ENCODE measurements at regions not wholly inside any gene's neighbourhood (a gene's known extent, or its start where the extent isn't known, plus 50 kb on each side); places are given as distances from the start of the nearest gene placed in this dataset.

DNA sequence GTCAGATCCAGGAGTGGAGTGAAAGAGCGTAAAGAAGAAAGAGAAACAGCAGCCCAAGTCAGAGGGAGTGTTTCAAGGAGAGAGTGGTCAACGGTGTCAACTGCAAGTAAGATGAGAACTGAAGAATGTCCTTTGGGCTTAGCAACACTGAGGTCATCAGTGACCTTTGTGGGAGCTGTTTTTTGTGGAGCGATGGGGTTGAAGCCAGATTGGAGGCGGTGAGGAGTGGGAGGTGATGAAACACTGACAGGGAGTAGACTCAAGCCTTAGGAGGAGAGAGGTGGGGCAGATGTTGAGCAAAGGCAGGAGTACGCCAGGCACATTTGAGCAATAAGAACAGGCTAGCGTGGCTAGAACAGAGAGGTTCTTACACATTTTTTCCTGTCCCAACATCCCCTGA lies 103.7 kb upstream of the GNAO1 start:
- no peak for DNase-seq

DNA sequence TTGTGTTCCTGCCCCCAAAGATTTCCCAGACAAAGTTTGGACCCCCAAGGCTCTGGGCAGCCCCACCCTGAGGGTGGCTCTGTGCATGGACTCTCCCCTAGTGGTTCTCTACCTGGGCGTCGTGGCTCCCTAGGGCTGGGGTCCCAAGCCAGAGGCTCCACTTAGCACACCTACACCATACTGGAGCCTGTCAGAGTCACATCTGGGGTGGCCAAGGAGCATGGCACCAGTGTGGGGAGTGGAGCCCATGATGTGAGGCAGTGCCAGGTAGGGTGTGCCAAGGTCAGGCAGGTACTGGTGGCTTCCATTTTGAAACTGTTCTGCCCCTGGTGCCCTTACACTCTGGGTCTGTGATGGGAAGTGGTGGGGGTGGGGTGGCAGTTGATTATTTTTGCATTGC lies 109.9 kb upstream of the GNAO1 start:
- no peak for DNase-seq

DNA sequence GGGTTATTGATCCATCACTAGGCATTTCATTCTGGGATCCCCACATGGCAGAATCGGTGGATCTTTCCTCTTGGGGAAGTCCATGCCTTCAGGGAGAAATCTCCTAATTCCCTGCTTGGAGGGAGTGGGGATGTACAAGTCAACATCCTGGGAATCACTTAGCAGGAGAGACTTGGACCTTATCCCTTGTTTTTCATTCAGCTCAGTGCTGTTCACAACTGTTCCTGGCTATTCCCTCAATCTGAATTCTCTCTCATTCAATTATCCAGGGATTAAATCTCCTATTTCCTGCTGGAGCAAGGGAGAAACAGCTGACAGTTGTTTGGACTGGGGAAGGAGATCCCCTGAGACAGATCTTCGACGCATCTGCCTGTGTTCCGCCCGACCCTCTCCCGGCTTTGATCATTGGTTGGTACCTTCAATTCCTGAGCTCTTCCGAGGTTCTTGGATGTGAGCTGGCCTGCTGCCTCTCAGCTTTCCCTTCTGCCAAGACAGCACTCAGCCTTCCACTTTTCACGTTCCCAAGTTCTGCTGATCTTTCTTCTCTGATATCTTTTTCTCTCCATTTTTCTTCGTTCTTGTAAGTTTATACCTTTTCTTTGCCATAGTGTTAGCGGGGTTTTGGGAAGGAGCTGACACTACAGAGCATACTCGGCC lies 115.4 kb upstream of the GNAO1 start:
- no peak for DNase-seq

DNA sequence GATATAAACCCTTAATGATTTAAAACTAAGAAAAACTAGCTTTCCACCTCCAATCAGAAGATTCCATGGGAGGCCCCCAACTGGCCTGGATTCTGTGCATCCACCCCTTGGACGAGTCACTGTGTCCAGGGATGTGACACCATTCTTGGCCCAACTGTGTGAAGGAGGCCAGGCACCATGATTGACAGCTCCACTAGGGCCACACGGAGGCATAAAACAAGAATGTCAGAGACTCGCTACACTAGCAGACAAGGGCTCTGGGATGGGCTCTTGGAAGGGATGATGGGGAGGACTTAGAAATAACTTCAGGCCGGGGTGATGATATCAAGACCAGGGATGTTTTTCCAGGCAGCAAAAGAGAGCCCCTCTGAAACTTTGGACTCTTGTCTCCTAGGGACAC lies 117.8 kb upstream of the GNAO1 start:
- DNase-seq, result no peak

DNA sequence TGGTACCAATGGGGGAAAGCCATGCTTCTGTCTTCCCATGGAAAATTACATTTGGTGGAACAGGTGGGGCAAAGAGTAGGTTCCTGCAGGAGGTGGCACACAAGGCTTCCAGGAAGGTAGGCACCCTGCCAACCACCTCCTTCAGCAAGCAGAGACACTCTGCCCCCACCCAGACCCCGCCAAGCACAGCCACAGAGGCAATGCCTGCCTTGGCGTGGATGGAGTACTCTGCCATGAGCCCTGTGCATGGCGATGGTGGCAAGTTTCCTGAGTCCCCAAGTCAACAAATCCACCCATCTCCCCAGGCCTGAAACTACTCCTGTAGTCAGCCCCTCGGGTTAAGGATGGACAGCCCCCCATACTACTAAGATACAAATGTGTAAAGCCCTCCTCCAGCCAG lies 119.2 kb upstream of the GNAO1 start:
- DNase-seq, result no peak

DNA sequence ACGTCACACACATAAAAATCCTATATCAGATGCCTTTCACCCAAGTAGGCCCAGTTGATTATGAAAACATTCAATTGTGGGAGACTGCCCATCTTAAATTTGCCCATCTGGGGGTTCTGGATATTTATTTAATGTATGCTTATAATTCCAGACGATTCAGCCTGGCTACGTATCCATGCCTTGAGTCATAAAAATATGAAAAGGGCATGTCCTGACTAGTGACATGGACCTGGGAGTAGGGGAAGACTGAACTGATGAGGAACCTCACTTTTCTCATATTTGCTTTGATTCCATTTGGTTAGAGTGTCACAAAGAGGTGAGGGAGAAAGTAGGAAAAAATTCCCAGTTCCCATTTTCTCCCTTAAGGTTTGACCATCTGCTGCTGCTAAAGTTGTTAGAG lies 122.5 kb upstream of the GNAO1 start:
- no peak for DNase-seq

DNA sequence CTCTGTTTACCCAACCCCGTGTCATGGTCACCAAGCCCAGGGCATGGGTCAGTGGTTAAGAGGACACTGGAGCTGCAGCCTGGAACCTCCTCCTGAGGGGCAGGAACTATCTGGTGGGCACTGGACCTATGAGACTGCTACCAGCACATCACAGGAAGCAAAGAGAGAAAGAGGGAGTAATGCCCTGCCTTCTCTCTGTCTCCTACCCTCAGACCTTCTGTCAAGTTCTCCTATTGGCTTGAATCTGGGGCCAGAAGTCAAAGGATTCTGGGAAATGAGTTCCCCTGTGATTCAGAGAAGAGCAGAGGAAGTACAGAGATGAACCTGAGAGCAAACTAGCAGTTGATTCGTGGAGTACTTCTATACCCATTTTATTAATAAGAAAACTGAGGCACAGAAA lies 123.0 kb upstream of the GNAO1 start:
- no peak for DNase-seq

DNA sequence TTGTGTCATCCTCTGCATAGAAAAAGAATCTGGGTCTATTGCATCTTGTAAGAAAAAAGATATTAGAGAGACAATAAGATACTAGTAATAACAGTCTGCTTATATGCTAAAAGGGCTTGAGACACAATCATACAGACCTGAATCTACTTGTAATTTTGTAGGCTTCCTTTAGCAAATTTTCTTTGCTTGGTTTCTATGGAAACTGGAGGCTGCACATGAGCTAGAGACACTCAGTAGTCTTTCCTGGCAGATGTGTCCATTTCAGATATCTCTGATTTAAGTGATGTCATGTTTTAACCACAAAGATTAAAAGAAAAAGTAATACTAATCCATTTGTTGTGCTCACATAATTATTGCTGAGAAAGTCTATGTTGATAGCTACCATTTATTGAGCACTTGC lies 123.9 kb upstream of the GNAO1 start:
- DNase-seq, result no peak

DNA sequence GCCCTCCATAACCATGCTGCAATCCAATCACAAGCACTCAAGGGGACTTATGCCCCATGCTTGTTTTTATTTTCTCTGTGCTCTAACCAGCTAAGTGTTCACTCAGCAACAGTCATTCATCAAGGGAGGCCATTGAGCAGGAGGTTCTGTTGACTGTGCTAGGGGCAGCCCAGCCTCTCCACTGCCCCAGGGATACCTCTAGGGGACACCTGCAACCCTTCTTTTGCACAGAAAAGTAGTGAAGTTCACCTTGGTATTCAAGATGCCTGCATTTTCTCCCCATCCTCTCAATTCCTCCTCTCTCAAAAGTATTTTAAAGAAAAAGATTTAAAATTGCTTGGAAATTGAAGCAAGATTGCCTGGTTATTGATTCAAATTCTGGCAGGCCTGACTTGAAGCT lies 124.7 kb upstream of the GNAO1 start:
- no peak for DNase-seq

DNA sequence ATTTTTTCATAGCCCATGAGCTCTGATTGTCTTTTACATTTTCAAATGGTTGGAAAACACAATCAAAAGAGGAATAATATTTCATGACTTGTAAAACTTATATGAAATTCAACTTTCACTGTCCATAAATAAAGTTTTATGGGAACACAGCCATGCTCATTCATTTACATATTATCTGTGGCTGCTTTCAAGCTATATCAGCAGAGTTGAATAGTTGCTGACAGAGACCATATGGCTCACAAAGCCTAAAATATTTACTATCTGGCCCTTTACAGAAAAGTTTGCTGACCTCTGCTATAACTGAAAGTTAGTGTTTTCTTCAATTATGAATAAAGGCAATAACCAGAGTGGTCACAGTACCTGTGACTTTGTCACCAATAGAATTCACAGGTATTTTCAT lies 128.2 kb upstream of the GNAO1 start:
- DNase-seq, result no peak

DNA sequence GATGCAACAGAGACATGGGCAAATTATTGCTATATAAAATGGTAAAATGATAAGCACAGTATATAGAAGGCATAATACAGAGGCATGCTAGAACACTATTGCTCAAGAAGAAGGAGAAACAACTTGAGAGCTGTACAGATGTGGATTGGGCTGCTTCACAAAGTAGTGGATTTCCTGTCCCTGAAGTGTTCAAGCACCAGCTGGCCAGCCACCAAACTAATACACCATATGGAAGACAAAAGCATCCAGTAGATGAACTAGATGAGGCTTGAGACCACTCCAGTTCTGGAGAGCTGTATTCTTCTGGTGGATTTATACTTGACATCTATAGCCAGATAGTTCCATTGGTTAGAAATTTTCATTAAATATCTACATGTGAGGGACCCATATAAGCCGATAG lies 134.1 kb upstream of the GNAO1 start:
- DNase-seq, result no peak

DNA sequence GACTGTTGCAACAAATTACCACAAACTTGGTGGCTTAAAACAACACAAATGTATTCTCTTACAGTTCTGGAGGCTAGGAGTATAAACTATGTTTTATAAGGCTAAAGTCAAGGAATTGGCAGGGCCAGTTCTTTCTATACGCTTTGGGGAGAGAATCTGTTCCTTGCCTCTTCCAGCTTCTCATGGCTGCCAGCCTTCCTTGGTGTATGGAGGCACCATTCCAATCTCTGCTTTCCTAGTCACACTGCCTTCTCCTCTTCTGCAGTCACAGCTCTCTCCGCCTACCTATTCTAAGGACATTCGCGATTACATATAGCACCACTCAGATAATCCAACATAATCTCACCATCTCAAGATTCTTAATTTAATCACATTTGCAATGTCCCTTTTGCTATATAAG lies 140.4 kb upstream of the GNAO1 start:
- DNase-seq, result no peak

DNA sequence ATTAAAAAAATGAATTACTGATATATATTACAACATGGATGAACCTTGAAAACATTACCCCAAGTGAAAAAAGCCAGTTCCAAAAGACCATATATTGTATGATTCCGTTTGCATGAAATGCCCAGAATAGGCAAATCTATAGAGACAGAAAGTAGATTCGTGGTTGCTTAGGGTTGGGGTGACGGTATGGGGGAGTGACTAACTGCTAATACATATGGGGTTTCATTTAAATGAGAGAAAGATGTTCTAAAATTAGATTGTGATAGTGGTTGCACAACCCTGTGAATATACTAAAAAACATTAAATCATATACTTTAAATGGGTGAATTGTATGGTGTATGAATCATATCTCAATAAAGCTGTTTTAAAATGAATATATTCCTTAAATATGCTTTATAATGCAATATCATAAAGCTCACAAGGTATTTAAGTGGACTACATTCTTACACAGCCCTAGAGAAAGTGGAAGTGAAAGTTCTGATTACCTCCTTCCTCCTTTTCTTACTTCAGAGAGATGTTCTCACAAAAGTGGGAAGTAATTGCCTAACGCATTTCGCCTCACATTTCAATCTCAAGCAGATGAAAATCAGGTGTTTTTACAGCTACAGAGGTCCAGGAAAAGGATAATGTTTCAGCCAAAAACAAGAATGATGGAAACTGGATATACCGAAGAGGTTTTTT lies 142.7 kb upstream of the GNAO1 start:
- DNase-seq, result peak; percentile 51 to 84 (median 68)

DNA sequence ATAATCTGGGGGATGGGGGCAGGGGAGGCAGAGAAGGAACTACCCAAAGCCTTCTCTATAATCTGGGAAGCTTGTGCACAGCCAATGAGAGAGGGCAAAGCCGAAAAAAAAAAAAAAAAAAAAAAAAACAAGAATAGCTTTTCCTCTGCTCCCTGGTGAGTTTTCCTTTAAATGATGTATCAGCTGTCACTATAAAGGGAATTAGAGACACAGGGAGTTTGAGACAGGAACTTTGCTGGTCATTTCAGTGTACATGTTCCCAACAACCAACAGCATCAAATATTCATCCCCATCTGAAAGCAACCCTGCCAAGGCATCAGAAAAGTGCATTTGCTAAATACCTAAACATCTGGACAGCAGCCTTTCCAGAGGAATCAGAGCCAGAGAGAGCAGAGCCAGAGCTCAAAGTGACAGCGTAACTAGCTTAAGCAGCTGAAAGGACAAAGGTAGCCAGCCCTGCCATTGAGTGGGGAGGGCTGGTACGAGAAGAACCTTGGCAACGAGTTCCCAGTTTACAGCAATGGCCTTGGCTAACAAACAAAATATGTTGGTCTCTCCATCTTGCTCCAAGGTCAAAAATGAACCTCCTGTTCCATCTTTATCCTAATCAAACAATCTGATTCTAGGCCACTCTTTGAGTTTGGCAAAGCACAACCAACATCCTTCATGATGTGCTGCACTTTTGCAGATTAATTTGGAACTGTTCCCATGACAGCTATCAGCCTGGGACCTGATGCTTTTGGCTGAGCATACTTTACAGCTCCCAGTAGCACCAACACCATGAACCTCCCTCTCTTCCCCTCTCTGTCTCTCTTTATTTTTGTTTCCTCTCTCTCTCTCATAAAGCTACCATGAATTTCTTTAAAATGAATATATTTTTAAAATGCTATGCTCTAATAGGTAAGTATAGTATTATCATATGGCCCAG lies 143.7 kb upstream of the GNAO1 start:
- DNase-seq, result no peak

DNA sequence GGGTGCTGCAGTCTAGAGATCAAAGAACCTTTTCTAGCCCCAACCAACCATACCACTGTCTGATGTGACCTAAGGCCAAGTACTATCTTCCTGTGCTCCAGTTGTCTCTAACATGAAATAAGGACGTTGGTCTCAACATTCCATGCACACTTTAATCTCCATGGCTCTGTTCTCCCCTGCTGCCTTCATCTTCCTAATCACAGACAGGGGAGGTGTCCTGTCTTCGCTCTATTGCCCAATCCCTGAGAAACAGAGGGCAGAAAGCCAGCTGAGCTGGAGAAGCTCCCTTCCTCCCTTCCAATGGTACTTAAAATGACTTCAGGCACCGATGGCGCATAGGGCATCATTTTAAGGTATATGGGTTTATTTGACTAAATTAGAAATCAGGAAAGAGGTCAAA lies 148.9 kb upstream of the GNAO1 start:
- DNase-seq, result no peak

DNA sequence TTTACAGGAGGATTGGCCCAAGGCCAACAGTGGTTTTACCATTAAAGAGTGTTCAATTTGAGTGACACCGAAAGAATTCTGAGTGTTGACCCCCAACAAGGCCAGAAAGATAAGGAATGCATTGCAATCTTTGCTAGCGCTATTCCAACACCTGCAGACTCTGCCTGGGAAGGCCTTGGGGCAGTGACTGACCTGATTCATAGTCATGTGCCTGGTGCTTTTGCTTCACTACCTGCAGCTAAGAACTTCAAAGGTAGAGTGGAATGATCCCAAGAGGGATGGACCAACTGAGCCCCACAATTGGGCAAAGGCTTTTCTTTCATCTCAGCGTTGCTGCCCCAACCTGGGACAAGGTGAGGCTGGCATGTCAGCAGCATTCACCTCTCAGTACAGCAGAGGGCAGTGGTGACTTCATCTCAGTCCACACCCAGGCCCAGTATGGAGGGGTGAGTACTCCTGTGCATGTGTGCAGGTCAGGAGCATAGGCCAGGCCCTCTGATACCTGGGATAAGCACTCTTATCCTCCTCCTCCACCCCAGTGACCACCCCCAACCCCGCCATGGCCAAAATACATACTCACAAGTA lies 149.6 kb upstream of the GNAO1 start:
- DNase-seq, result peak in 1 of 4 experiments; percentile 4

DNA sequence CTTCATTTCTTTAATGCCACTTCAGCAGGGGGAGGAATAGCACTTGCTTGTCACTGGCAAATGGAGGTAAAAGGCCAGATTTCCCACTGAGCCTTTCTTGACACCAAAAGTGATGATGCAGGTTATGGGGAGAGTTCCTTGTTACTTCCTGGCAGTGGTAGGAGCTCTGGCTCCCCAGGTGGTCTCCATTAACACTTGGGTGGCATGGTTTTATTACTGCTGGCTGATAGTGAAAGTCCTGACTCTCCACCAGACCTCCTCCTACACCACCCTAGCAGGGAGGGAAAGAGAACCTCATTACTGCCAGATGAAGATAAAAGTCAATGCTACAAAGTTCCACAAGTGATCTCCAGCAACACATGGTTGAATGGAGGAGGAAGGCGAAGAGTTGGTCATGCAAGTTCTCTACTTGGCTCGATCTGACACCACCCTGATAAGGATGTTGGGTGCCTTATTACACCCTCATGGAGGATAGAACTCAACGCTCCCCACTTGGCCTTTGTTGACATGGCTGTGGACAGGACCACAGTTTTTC lies 152.7 kb upstream of the GNAO1 start:
- DNase-seq, result no peak

DNA sequence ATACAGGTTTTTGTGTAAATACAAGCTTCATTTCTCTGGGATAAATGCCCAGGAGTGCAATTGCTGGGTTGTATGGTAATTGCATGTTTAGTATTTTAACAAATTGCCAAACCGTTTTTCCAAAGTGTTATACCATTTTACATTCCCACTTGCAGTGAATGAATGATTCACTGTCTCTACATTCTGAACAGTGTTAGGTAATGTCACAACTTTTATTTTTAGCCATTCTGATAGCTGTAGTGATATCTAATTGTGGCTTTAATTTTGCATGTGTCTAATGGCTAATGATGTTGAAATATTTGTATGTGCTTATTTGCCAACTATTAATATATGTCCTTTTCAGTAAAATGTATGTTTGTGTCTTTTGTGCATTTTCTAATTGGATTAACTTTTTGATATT lies 156.9 kb upstream of the CES5A start:
- DNase-seq, result no peak

DNA sequence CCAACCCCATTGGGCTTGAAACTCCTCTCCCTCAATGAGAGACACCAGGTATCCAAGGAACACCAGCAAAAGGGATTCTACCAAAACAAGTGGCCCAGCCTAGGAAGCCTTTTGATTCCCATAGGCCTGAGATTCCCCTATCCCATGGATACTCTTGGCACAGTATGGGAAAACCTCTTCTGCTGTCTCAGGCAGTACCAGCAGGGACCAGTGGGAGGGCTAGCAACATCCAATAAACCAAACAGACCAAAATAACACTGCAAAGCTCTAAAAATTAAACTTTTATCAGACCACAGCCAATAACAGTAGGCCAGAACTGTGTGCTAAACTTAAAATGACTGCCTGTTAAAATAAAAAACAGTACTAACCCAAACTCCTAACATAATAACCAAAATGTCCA lies 153.9 kb upstream of the CES5A start:
- no peak for DNase-seq

DNA sequence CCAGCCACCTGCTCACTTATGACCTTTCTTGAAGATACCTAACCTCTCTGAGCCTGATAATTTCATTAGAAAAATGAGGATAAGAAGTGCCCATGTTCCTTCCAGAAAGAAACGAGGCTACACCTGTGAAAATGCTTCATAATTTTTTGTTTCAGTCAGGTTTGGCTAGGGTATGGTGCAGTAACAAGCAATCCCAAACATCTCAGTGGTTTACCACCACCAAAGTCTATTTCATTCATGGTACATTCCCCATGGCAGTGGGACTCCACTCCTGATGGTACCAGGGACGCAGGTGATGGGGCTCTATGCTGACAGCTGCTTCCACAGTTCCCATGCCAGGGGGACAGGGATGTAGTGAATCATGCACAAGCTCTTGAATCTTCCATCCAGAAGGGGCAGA lies 147.6 kb upstream of the CES5A start:
- no peak for DNase-seq

DNA sequence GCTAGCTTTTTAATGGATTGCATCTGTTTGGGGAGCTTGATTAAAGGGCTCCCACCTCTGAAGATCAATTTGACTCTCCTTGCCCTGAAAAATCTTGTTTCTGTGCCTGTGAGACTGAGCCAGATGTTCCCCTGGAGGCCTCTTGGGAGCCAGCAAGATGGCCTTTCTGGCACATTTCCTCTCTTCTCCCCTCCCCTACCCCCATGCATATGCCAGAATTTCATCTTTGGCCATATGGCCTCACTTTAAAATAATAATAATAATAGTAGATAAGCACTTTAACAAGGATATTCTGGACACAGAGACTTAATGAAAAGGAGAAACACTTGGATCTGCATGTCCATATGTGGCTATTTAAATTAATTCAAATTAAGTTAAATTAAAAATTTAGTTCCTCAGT lies 144.1 kb upstream of the CES5A start:
- no peak for DNase-seq

DNA sequence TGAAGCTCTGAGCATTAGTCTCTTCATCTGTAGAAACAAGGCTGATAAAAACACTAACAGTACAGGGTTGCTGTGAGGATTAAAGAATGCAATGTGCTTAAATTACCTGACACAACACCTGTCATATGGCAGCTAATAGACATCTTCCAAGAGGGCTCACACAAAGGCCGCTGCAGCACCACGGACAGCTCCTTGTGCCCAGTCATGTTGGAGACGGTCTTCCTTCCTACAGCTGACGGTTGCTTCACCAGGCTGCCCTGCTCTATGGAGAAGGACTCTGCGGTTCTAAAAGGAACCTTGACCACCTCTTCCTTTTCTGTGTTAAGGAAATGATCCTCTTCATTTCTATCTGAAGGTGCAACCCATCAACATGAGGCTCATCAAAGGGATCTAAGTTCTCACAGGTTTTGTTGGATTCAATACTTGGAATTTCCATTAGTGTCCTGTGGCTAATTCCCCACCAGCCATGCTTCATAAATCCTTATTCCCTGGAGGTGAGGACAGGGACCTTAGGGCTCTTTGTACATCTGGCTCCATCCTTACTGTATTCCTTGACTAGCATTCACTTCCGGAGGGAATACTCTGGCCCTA lies 138.9 kb upstream of the CES5A start:
- DNase-seq, result peak; percentile 41 to 81 (median 61)

DNA sequence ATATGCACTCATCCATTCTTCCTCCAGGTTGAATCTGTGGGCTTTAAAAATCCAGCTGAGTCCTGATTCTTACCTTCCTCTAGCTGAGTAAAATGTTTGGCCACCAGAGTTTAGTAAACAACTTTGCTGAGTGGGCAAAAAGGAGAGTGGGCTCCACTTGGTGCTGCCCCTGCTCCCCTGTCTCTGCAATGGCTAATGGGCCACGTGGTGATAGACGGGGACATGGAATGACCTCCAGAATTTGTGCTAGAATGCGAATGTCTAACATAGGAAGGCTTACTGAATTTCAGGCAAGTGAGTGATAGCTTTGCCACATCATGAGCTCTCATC lies 137.3 kb upstream of the CES5A start:
- DNase-seq, result no peak
